ENCODE measurements at regions not wholly inside any gene's neighbourhood (a gene's known extent, or its start where the extent isn't known, plus 50 kb on each side); places are given as distances from the start of the nearest gene placed in this dataset.

GRCh38 chr6:168794491-168794890 is 353.5 kb downstream of the SMOC2 start:
- H3K27ac ChIP-seq (ENCODE audit: low read depth in 1 of 2, low read length in 2 of 2) = no peak overlapping the region
- DNase-seq (ENCODE audit: low spot score) = no peak
- no peak overlapping the region for H3K4me3 ChIP-seq (ENCODE audit: low read depth in 1 of 3, low read length in 3 of 3)
- no peak overlapping the region for H3K9ac ChIP-seq (ENCODE audit: low read depth in 1 of 2, low read length in 2 of 2)
- 87% methylated on average over 12 of the region's 12 CpGs for WGBS
- TF ChIP-seq HNF4G (IDR thresholded peaks at IDR 0.05) (no peak), TAF1 (conservative IDR thresholded peaks at IDR 0.05) (no peak), FOXA2 (IDR thresholded peaks at IDR 0.05) (no peak), HNF4A (conservative IDR thresholded peaks at IDR 0.05) (no peak), MAX (IDR thresholded peaks at IDR 0.05) (no peak), YY1 (IDR thresholded peaks at IDR 0.05) (no peak), NR2F2 (IDR thresholded peaks at IDR 0.05) (no peak), RAD21 (IDR thresholded peaks at IDR 0.05) (no peak)
- H3K4me1 ChIP-seq (ENCODE audit: control insufficient read depth in 4 of 4, insufficient read depth in 4 of 4, low read length in 3 of 4) = no peaks in the 10 kb centered on the region
- no peaks in the 10 kb centered on the region for H3K36me3 ChIP-seq (ENCODE audit: control insufficient read depth in 4 of 4, insufficient read depth in 3 of 4, low read depth in 1 of 4, low read length in 3 of 4)
- H3K27me3 ChIP-seq (ENCODE audit: control insufficient read depth in 4 of 4, insufficient read depth in 4 of 4, low read length in 3 of 4) = peaks cover 0 to 2% (median 0%) of the 10 kb centered on the region in 4 donors
- H3K9me3 ChIP-seq (ENCODE audit: control insufficient read depth in 4 of 4, low read length in 3 of 4) = peaks cover 0 to 3% (median 1%) of the 10 kb centered on the region in 4 donors

DNA sequence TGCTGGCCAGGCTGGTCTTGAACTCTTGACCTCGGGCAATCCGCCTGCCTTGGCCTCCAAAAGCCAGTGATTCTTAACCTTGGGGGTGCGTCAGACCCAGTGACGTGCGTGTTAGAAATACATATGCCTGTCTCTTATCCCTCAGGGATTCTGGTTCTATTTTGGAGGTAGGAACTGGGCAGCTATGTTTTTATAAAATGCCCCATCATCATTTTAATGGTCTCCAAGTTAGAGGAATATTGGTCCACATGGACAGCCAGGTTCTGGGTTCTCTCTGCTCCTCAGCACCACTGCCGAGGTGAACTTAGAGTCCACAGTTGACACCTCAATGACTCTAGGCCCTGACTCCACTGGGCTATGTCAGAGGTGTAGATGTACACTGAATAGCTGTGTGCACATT is 352.7 kb downstream of the SMOC2 start:
- H3K4me1 ChIP-seq (ENCODE audit: control insufficient read depth in 4 of 4, insufficient read depth in 4 of 4, low read length in 3 of 4) = no peaks in the 10 kb centered on the region
- no peaks in the 10 kb centered on the region for H3K36me3 ChIP-seq (ENCODE audit: control insufficient read depth in 4 of 4, insufficient read depth in 3 of 4, low read depth in 1 of 4, low read length in 3 of 4)
- no peak for TF ChIP-seq TAF1 (conservative IDR thresholded peaks at IDR 0.05)
- no peak for TF ChIP-seq NR2F2 (IDR thresholded peaks at IDR 0.05)
- no peak for TF ChIP-seq REST (IDR thresholded peaks at IDR 0.05)
- no peak for TF ChIP-seq ZBTB33 (IDR thresholded peaks at IDR 0.05)
- TF ChIP-seq, protein P1, sequence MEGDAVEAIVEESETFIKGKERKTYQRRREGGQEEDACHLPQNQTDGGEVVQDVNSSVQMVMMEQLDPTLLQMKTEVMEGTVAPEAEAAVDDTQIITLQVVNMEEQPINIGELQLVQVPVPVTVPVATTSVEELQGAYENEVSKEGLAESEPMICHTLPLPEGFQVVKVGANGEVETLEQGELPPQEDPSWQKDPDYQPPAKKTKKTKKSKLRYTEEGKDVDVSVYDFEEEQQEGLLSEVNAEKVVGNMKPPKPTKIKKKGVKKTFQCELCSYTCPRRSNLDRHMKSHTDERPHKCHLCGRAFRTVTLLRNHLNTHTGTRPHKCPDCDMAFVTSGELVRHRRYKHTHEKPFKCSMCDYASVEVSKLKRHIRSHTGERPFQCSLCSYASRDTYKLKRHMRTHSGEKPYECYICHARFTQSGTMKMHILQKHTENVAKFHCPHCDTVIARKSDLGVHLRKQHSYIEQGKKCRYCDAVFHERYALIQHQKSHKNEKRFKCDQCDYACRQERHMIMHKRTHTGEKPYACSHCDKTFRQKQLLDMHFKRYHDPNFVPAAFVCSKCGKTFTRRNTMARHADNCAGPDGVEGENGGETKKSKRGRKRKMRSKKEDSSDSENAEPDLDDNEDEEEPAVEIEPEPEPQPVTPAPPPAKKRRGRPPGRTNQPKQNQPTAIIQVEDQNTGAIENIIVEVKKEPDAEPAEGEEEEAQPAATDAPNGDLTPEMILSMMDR (IDR thresholded peaks at IDR 0.05; ENCODE audit: low read depth, low read length, missing input control) = no peak
- no peak for TF ChIP-seq GABPA (IDR thresholded peaks at IDR 0.05 in 1 of 2, conservative IDR thresholded peaks at IDR 0.05 in 1 of 2)
- TF ChIP-seq HNF4A (conservative IDR thresholded peaks at IDR 0.05) = no peak
- TF ChIP-seq JUND (IDR thresholded peaks at IDR 0.05) = no peak
- no peak for TF ChIP-seq ATF3 (IDR thresholded peaks at IDR 0.05)
- no peak for TF ChIP-seq YY1 (IDR thresholded peaks at IDR 0.05)
- TF ChIP-seq FOXA2 (IDR thresholded peaks at IDR 0.05) = no peak
- H3K27ac ChIP-seq (ENCODE audit: low read depth in 1 of 2, low read length in 2 of 2) = no peak overlapping the region
- WGBS = 73% methylated on average over 6 of the region's 6 CpGs
- H3K9me3 ChIP-seq (ENCODE audit: control insufficient read depth in 4 of 4, low read length in 3 of 4) = peaks cover 0 to 3% (median 1%) of the 10 kb centered on the region in 4 donors
- H3K27me3 ChIP-seq (ENCODE audit: control insufficient read depth in 4 of 4, insufficient read depth in 4 of 4, low read length in 3 of 4) = peaks cover 0 to 2% (median 0%) of the 10 kb centered on the region in 4 donors
- no peak for DNase-seq (ENCODE audit: low spot score)
- no peak overlapping the region for H3K9ac ChIP-seq (ENCODE audit: low read depth in 1 of 2, low read length in 2 of 2)
- no peak overlapping the region for H3K4me3 ChIP-seq (ENCODE audit: low read depth in 1 of 3, low read length in 3 of 3)

Data from liver (tissue), 8 donors.